Peyer's patch (tissue), 4 donors: ENCODE measurements at regions not wholly inside any gene's neighbourhood (a gene's known extent, or its start where the extent isn't known, plus 50 kb on each side); places are given as distances from the start of the nearest gene placed in this dataset.

Source experiments
- DNase-seq, 3 donors: peaks; one replicate each; pipeline ENCODE4 v3.0.0-alpha.2; 2017 to 2019
- H3K27ac ChIP-seq, 4 donors: fragments of 200-600 bp; sonication (generic); one replicate each; pipeline ENCODE4 v1.5.1; 2016 to 2019
- H3K27me3 ChIP-seq, 2 donors: fragments of 200-600 bp; sonication (generic); one replicate each; pipeline ENCODE4 v1.5.1; 2019
- H3K36me3 ChIP-seq, 3 donors: fragments of 200-600 bp; sonication (generic); one replicate each; pipeline ENCODE4 v1.5.1; 2016 to 2019
- H3K4me1 ChIP-seq, 4 donors: fragments of 200-600 bp; sonication (generic); one replicate each; pipeline ENCODE4 v1.5.1; 2016 to 2019
- H3K4me3 ChIP-seq, 4 donors: fragments of 200-600 bp; sonication (generic); 1 replicate in 3 of 4; 2 replicates in 1 of 4; pipeline ENCODE4 v1.5.1; 2016 to 2019; ENCODE audit warnings: mild to moderate bottlenecking in 1 of 4
- H3K9me3 ChIP-seq, 4 donors: fragments of 200-600 bp; sonication (generic); one replicate each; pipeline ENCODE4 v1.5.1; 2016 to 2019; ENCODE audit warnings: mild to moderate bottlenecking in 1 of 4
- POLR2A ChIP-seq, 2 donors: fragments of 450-650 bp; IDR thresholded peaks; one replicate each; pipeline ENCODE4 v1.5.1; 2017; ENCODE audit warnings: antibody characterized with exemption in 2 of 2, mild to moderate bottlenecking in 2 of 2, moderate library complexity in 2 of 2
- TF ChIP-seq, protein P1 (sequence below), 6 experiments: fragments of 450-650 bp in 4 of 6; fragments of 200-600 bp in 2 of 6; sonication (generic) in 1 of 6; IDR thresholded peaks; one replicate each; pipeline ENCODE4 v1.5.1; 2017 to 2019; ENCODE audit warnings: antibody characterized with exemption in 6 of 6, mild to moderate bottlenecking in 3 of 6, moderate library complexity in 1 of 6

DNA sequence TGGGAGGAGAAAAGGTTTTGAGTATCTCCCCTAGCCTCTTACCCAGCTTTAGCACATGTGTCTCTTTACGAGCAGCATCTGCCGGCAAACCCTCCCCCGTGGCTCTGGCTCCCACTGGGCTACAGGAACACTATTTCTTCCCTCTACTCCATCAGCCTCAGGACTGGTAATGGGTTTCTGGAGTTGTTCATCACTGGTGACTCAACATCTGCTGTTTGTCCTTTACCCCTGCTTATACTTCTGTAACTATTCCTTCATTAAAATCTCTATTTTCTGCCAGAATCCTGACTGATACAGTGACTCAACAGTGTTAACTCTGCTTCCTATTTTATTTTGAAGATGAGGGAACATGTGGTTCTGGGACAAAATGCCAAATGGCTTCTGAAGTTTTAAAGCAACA is 437.3 kb upstream of the HTR2A start:
- Histone ChIP-seq H3K27ac (peak overlapping the region in 1 of 4 donors; percentile 26), H3K4me3 (no peak overlapping the region)
- no peak for DNase-seq

DNA sequence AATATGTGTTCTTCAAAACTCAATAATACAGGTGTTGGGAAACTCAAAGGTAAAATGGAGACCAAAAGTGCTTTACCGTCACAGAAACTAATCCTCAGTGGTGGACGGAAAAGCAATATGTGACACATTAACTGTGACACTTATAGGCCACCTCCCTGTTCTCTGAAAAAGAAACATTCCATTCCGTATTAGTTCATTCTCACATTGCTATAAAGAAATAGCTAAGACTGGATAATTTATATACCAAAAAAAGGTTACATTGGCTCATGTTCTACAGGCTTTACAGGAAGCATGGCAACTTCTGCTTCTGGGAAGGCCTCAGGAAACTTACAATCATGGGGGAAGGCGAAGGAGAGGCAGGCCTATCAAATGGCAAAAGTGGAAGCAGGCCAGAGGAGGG is 435.3 kb upstream of the HTR2A start:
- no peaks in the 10 kb centered on the region for H3K36me3 ChIP-seq
- no peaks in the 10 kb centered on the region for H3K9me3 ChIP-seq
- H3K27me3 ChIP-seq = no peaks in the 10 kb centered on the region
- DNase-seq = no peak
- TF ChIP-seq, protein P1, sequence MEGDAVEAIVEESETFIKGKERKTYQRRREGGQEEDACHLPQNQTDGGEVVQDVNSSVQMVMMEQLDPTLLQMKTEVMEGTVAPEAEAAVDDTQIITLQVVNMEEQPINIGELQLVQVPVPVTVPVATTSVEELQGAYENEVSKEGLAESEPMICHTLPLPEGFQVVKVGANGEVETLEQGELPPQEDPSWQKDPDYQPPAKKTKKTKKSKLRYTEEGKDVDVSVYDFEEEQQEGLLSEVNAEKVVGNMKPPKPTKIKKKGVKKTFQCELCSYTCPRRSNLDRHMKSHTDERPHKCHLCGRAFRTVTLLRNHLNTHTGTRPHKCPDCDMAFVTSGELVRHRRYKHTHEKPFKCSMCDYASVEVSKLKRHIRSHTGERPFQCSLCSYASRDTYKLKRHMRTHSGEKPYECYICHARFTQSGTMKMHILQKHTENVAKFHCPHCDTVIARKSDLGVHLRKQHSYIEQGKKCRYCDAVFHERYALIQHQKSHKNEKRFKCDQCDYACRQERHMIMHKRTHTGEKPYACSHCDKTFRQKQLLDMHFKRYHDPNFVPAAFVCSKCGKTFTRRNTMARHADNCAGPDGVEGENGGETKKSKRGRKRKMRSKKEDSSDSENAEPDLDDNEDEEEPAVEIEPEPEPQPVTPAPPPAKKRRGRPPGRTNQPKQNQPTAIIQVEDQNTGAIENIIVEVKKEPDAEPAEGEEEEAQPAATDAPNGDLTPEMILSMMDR (IDR thresholded peaks at IDR 0.05) = no peak
- no peak for TF ChIP-seq POLR2A (IDR thresholded peaks at IDR 0.05)
- no peaks in the 10 kb centered on the region for H3K4me1 ChIP-seq
- no peak overlapping the region for H3K4me3 ChIP-seq
- no peak overlapping the region for H3K27ac ChIP-seq

More for the DNA sequence above, 437.3 kb upstream of the HTR2A start:
- Histone ChIP-seq H3K27me3 (no peaks in the 10 kb centered on the region), H3K4me1 (no peaks in the 10 kb centered on the region), H3K9me3 (no peaks in the 10 kb centered on the region), H3K36me3 (no peaks in the 10 kb centered on the region)
- TF ChIP-seq, protein P1 (IDR thresholded peaks at IDR 0.05) = no peak
- no peak for TF ChIP-seq POLR2A (IDR thresholded peaks at IDR 0.05)

DNA sequence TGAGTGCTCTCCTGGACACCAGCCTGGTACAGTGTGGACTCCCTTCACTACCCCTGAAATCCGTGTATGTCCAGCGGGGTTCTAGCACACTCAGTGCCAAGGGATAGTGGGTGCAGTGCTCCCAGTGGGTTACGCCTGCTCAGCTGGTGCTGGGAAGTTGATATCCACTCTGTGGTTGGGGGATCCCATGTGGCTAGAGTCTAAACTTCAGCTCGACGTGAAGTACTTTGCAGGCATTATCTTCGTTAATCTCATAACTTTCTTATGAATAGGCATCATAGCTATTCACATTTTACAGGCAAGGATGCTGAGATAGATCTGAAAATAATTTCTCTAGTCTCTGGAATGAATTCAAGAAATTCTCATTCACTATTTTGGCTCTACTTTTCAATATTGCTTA is 433.2 kb upstream of the HTR2A start:
- Histone ChIP-seq H3K4me1 (no peaks in the 10 kb centered on the region), H3K36me3 (no peaks in the 10 kb centered on the region), H3K27me3 (no peaks in the 10 kb centered on the region), H3K4me3 (no peak overlapping the region), H3K27ac (no peak overlapping the region), H3K9me3 (no peaks in the 10 kb centered on the region)
- no peak for DNase-seq
- TF ChIP-seq POLR2A (IDR thresholded peaks at IDR 0.05) = no peak
- TF ChIP-seq, protein P1 (IDR thresholded peaks at IDR 0.05) = no peak

DNA sequence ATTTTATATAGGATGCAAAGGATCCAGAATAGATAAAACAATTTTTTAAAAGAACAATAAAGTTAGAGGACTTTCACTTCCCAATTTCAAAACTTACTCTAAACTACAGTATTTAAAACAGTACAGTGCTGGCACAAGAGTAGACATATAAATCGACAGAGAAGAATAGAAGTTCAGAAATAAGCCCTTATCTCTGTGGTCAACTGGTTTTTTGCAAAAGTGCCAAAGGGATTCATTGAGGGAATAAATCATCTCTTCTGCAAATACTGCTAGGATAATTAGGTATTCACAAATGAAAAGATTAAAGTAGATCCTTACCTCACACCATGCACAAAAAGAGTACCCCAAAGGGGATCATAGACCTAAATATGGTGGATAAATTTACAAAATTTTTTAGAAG is 431.0 kb upstream of the HTR2A start:
- TF ChIP-seq POLR2A (IDR thresholded peaks at IDR 0.05) = no peak
- TF ChIP-seq, protein P1 (IDR thresholded peaks at IDR 0.05) = no peak
- H3K4me1 ChIP-seq = no peaks in the 10 kb centered on the region
- no peaks in the 10 kb centered on the region for H3K9me3 ChIP-seq
- no peak overlapping the region for H3K27ac ChIP-seq
- no peaks in the 10 kb centered on the region for H3K36me3 ChIP-seq
- H3K4me3 ChIP-seq = no peak overlapping the region
- H3K27me3 ChIP-seq = no peaks in the 10 kb centered on the region
- no peak for DNase-seq

DNA sequence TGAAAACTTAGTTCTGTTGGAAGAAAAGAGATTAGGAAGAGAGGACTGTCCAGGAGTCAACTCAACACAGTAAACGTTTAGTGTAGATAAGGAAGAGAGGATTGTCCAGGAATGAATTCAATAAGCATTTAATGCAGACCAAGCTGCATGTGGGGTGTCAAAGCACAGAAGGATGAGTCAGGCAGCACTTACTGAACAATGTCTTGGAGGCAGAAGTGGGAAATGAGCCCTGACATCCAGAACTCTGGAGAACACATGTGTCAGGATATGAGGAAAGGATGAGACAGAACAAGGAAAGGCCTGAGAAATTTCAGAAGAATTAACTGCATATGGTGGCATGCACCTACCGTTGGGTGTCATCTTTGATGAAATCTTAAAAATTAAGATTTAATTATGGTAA is 429.2 kb upstream of the HTR2A start:
- Histone ChIP-seq H3K36me3 (no peaks in the 10 kb centered on the region), H3K27me3 (no peaks in the 10 kb centered on the region), H3K9me3 (no peaks in the 10 kb centered on the region), H3K27ac (no peak overlapping the region), H3K4me1 (no peaks in the 10 kb centered on the region), H3K4me3 (no peak overlapping the region)
- TF ChIP-seq, protein P1 (IDR thresholded peaks at IDR 0.05) = no peak
- TF ChIP-seq POLR2A (IDR thresholded peaks at IDR 0.05) = no peak
- no peak for DNase-seq

DNA sequence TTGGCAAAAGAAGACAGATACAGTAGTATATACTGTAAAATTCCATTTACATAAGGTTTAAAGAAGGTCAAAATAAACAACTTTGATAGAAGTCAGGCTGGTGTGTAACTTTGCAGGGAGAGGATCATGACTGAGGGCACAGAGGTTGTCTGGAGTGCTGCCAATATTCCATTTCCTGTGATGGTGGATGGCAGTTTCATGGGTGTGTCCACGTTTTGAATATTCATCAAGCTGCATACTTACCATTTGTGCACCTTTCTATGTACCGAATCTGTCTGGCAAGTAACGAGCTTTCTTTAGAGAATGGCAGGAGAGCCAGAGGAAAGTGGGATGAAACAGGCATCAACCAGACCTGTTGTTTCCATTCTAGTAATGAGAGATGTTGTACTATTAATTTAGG is 420.5 kb upstream of the HTR2A start:
- Histone ChIP-seq H3K9me3 (no peaks in the 10 kb centered on the region), H3K27me3 (no peaks in the 10 kb centered on the region), H3K36me3 (no peaks in the 10 kb centered on the region), H3K4me3 (no peak overlapping the region), H3K27ac (no peak overlapping the region), H3K4me1 (no peaks in the 10 kb centered on the region)
- DNase-seq = no peak
- TF ChIP-seq, protein P1 (IDR thresholded peaks at IDR 0.05) = no peak
- no peak for TF ChIP-seq POLR2A (IDR thresholded peaks at IDR 0.05)
